SK-N-SH treated with all-trans-retinoic acid at 6 μM for 48 hours (cell line): ENCODE measurements at regions not wholly inside any gene's neighbourhood (a gene's known extent, or its start where the extent isn't known, plus 50 kb on each side); places are given as distances from the start of the nearest gene placed in this dataset.

Source experiments
- ATAC-seq: fragments of 200-7000 bp; cut with Tn5 transposase; 3 replicates; pipeline ENCODE4 v1.9.1; 2020; ENCODE audit warnings: mild to moderate bottlenecking, moderate library complexity
- ARNTL ChIP-seq: fragments of 450-650 bp; formaldehyde crosslinking; IDR thresholded peaks from 2 replicates; pipeline ENCODE4 v1.5.0; 2020; ENCODE audit warnings: low read depth, mild to moderate bottlenecking, moderate library complexity, borderline replicate concordance
- BACH2 ChIP-seq: fragments of 250-450 bp; sonication (Bioruptor Pico); IDR thresholded peaks from 2 replicates; pipeline ENCODE4 v1.9.0; 2021; ENCODE audit warnings: mild to moderate bottlenecking, borderline replicate concordance
- CREB5 ChIP-seq: fragments of 250-450 bp; sonication (Bioruptor Pico); IDR thresholded peaks from 2 replicates; pipeline ENCODE4 v1.5.1; 2020; ENCODE audit warnings: low read depth, mild to moderate bottlenecking, moderate library complexity
- CSDC2 ChIP-seq: fragments of 250-450 bp; sonication (Bioruptor Pico); IDR thresholded peaks from 2 replicates; pipeline ENCODE4 v1.5.0; 2020; ENCODE audit warnings: mild to moderate bottlenecking, moderate library complexity
- CSRNP3 ChIP-seq: fragments of 250-450 bp; sonication (Bioruptor Pico); IDR thresholded peaks from 2 replicates; pipeline ENCODE4 v1.5.1; 2021; ENCODE audit warnings: mild to moderate bottlenecking, moderate library complexity
- ESRRG ChIP-seq: fragments of 250-450 bp; sonication (Bioruptor Pico); IDR thresholded peaks from 2 replicates; pipeline ENCODE4 v1.6.1; 2021; ENCODE audit warnings: mild to moderate bottlenecking
- GLIS3 ChIP-seq: fragments of 250-450 bp; sonication (Bioruptor Pico); IDR thresholded peaks from 2 replicates; pipeline ENCODE4 v1.5.0; 2020; ENCODE audit warnings: mild to moderate bottlenecking, moderate library complexity
- OSR1 ChIP-seq: fragments of 250-450 bp; sonication (Bioruptor Pico); IDR thresholded peaks from 2 replicates; pipeline ENCODE4 v1.8.0; 2022; ENCODE audit warnings: moderate library complexity, mild to moderate bottlenecking, inconsistent platforms
- PATZ1 ChIP-seq: fragments of 250-450 bp; sonication (Bioruptor Pico); IDR thresholded peaks from 2 replicates; pipeline ENCODE4 v1.8.0; 2020; ENCODE audit warnings: mild to moderate bottlenecking, moderate library complexity, borderline replicate concordance
- POU6F1 ChIP-seq: fragments of 250-450 bp; sonication (Bioruptor Pico); IDR thresholded peaks from 2 replicates; pipeline ENCODE4 v1.8.0; 2021; ENCODE audit warnings: low read depth, mild to moderate bottlenecking, moderate library complexity, borderline replicate concordance
- RARB ChIP-seq: fragments of 250-450 bp; sonication (Bioruptor Pico); IDR thresholded peaks from 2 replicates; pipeline ENCODE4 v1.8.0; 2021; ENCODE audit warnings: mild to moderate bottlenecking, moderate library complexity
- SNAI2 ChIP-seq: fragments of 250-450 bp; sonication (Bioruptor Pico); IDR thresholded peaks from 2 replicates; pipeline ENCODE4 v1.5.0; 2020; ENCODE audit warnings: mild to moderate bottlenecking, moderate library complexity
- TCF4 ChIP-seq: fragments of 250-450 bp; sonication (Bioruptor Pico); IDR thresholded peaks from 2 replicates; pipeline ENCODE4 v1.8.0; 2021; ENCODE audit warnings: mild to moderate bottlenecking, moderate library complexity, borderline replicate concordance
- TOX ChIP-seq: fragments of 250-450 bp; sonication (Bioruptor Pico); IDR thresholded peaks from 2 replicates; pipeline ENCODE4 v1.8.0; 2021; ENCODE audit warnings: mild to moderate bottlenecking, moderate library complexity, borderline replicate concordance
- TSHZ2 ChIP-seq: fragments of 250-450 bp; sonication (Bioruptor Pico); IDR thresholded peaks from 2 replicates; pipeline ENCODE4 v1.5.0; 2020; ENCODE audit warnings: mild to moderate bottlenecking, moderate library complexity
- ZC3H10 ChIP-seq: fragments of 250-450 bp; sonication (Bioruptor Pico); IDR thresholded peaks from 2 replicates; pipeline ENCODE4 v1.5.1; 2021; ENCODE audit warnings: mild to moderate bottlenecking, moderate library complexity
- ZFP3 ChIP-seq: fragments of 250-450 bp; sonication (Bioruptor Pico); IDR thresholded peaks from 2 replicates; pipeline ENCODE4 v1.5.0; 2020; ENCODE audit warnings: mild to moderate bottlenecking, moderate library complexity
- ZFP30 ChIP-seq: fragments of 450-650 bp; formaldehyde crosslinking; IDR thresholded peaks from 2 replicates; pipeline ENCODE4 v1.5.0; 2022; ENCODE audit warnings: mild to moderate bottlenecking, moderate library complexity
- ZNF565 ChIP-seq: fragments of 450-650 bp; formaldehyde crosslinking; conservative IDR thresholded peaks from 2 replicates; pipeline ENCODE4 v1.5.0; 2020; ENCODE audit warnings: low read depth, mild to moderate bottlenecking, moderate library complexity
- ZNF70 ChIP-seq: fragments of 450-650 bp; formaldehyde crosslinking; IDR thresholded peaks from 2 replicates; pipeline ENCODE4 v1.5.0; 2020; ENCODE audit warnings: mild to moderate bottlenecking, moderate library complexity
- ZNF8 ChIP-seq: fragments of 450-650 bp; formaldehyde crosslinking; IDR thresholded peaks from 2 replicates; pipeline ENCODE4 v1.5.0; 2020; ENCODE audit warnings: mild to moderate bottlenecking, moderate library complexity

GRCh38 chr10:130927157-130927556 is 384.4 kb downstream of the TCERG1L start:
- TF ChIP-seq BACH2 (no peak), TOX (CRISPR knock-in tag) (no peak), ZFP30 (CRISPR knock-in tag) (no peak), TCF4 (CRISPR knock-in tag) (no peak), RARB (CRISPR knock-in tag) (no peak), POU6F1 (no peak), ZNF8 (no peak), ZNF70 (CRISPR knock-in tag) (no peak), ZNF565 (CRISPR knock-in tag) (no peak), ARNTL (CRISPR knock-in tag) (no peak), CSDC2 (CRISPR knock-in tag) (no peak), OSR1 (no peak), CSRNP3 (no peak), CREB5 (no peak), GLIS3 (CRISPR knock-in tag) (no peak), SNAI2 (CRISPR knock-in tag) (no peak), TSHZ2 (CRISPR knock-in tag) (no peak), ESRRG (no peak)
- ATAC-seq, result no peak

- TF ChIP-seq ZNF70 (CRISPR knock-in tag), result no peak
- no peak for TF ChIP-seq TCF4 (CRISPR knock-in tag)
- no peak for TF ChIP-seq ZNF8
- TF ChIP-seq ZFP30 (CRISPR knock-in tag), result no peak
- no peak for TF ChIP-seq PATZ1 (CRISPR knock-in tag)
- no peak for TF ChIP-seq CSRNP3
- TF ChIP-seq OSR1, result no peak
- TF ChIP-seq CSDC2 (CRISPR knock-in tag), result no peak
- no peak for TF ChIP-seq TOX (CRISPR knock-in tag)
- no peak for TF ChIP-seq ZC3H10 (CRISPR knock-in tag)
- TF ChIP-seq GLIS3 (CRISPR knock-in tag), result no peak
- no peak for TF ChIP-seq RARB (CRISPR knock-in tag)
- no peak for TF ChIP-seq CREB5
- no peak for TF ChIP-seq TSHZ2 (CRISPR knock-in tag)
- no peak for TF ChIP-seq ZFP3 (CRISPR knock-in tag)
- no peak for TF ChIP-seq ARNTL (CRISPR knock-in tag)
- ATAC-seq, result no peak
Measured at GRCh38 chr10:130928306-130928705, 383.2 kb downstream of the TCERG1L start.
